SK-N-SH (cell line): ENCODE measurements at regions not wholly inside any gene's neighbourhood (a gene's known extent, or its start where the extent isn't known, plus 50 kb on each side); places are given as distances from the start of the nearest gene placed in this dataset.

Source experiments
- CTCF ChIA-PET: fragments of 300-600, 350-600 bp; formaldehyde crosslinking; extraction: SDS; loops from one replicate; lab custom pipeline; 2021; lab: Yijun Ruan, JAX
- POLR2A ChIA-PET: fragments of 350-600 bp; sonication (Branson Sonifier 250); formaldehyde crosslinking; extraction: SDS; loops from one replicate; lab custom pipeline; 2020; ENCODE audit warnings: antibody characterized with exemption, inconsistent platforms; lab: Yijun Ruan, JAX
- DNase-seq: peaks from one replicate; pipeline ENCODE4 v3.0.0; 2012
- H2AFZ ChIP-seq: fragments of 200-600 bp; sonication (generic); 2 replicates; pipeline ENCODE4 v1.8.1; 2016; ENCODE audit warnings: antibody characterized with exemption, mild to moderate bottlenecking, low read depth
- H3F3A ChIP-seq: fragments of 200-600 bp; sonication (generic); replicated peaks from 2 replicates; pipeline ENCODE3; 2016; ENCODE audit warnings: antibody characterized with exemption, mild to moderate bottlenecking; ENCODE audit not compliant: insufficient read depth
- H3K27ac ChIP-seq, 2 experiments: fragments of 200-500 bp in 1 of 2; fragments of 200-600 bp in 1 of 2; sonication (Bioruptor generic) in 1 of 2; sonication (generic), shearing (Covaris generic) in 1 of 2; 2 replicates each; pipeline versions ENCODE4 v1.5.1 to v1.6.1; 2014 to 2016; ENCODE audit warnings: low read depth in 2 of 2, inconsistent platforms in 1 of 2, low read length in 1 of 2, mild to moderate bottlenecking in 1 of 2, mixed read lengths in 1 of 2
- H3K27me3 ChIP-seq: fragments of 200-600 bp; sonication (generic), shearing (Covaris generic); 2 replicates; pipeline ENCODE4 v1.6.1; 2016; ENCODE audit warnings: mixed run types; ENCODE audit not compliant: insufficient read depth
- H3K36me3 ChIP-seq, 2 experiments: fragments of 200-500 bp in 1 of 2; fragments of 200-600 bp in 1 of 2; sonication (Bioruptor generic) in 1 of 2; sonication (generic) in 1 of 2; replicated peaks in 1 of 2; 2 replicates each; pipeline versions ENCODE3 to v1.5.1; 2014 to 2016; ENCODE audit warnings: low read length in 1 of 2, mild to moderate bottlenecking in 1 of 2; ENCODE audit not compliant: insufficient read depth in 2 of 2, control insufficient read depth in 1 of 2
- H3K4me1 ChIP-seq, 2 experiments: fragments of 200-500 bp in 1 of 2; fragments of 200-600 bp in 1 of 2; sonication (Bioruptor generic) in 1 of 2; sonication (generic), shearing (Covaris generic) in 1 of 2; 2 replicates each; pipeline versions ENCODE4 v1.5.1 to v1.6.1; 2014 to 2016; ENCODE audit warnings: low read depth in 1 of 2, low read length in 1 of 2, mixed run types in 1 of 2; ENCODE audit not compliant: insufficient read depth in 2 of 2, control insufficient read depth in 1 of 2
- H3K4me2 ChIP-seq: fragments of 200-600 bp; sonication (generic), shearing (Covaris generic); 2 replicates; pipeline ENCODE4 v1.6.1; 2017; ENCODE audit warnings: mixed run types
- H3K4me3 ChIP-seq, 2 experiments: fragments of 200-500 bp in 1 of 2; fragments of 200-600 bp in 1 of 2; sonication (Bioruptor generic) in 1 of 2; sonication (generic), shearing (Covaris generic) in 1 of 2; 2 replicates each; pipeline versions ENCODE4 v1.5.1 to v1.8.1; 2014 to 2016; ENCODE audit warnings: low read depth in 2 of 2, inconsistent platforms in 1 of 2, low read length in 1 of 2, mild to moderate bottlenecking in 1 of 2, mixed read lengths in 1 of 2, moderate library complexity in 1 of 2
- H3K79me2 ChIP-seq: fragments of 200-600 bp; sonication (generic); 2 replicates; pipeline ENCODE4 v1.8.1; 2017; ENCODE audit warnings: mild to moderate bottlenecking; ENCODE audit not compliant: insufficient read depth
- H3K9ac ChIP-seq: fragments of 200-600 bp; sonication (generic); 2 replicates; pipeline ENCODE4 v1.6.1; 2017; ENCODE audit warnings: mixed run types
- H3K9me2 ChIP-seq: fragments of 200-600 bp; sonication (generic); 2 replicates; pipeline ENCODE4 v1.6.1; 2017; ENCODE audit warnings: mixed run types
- H3K9me3 ChIP-seq: fragments of 200-600 bp; sonication (generic); 2 replicates; pipeline ENCODE4 v1.6.1; 2017; ENCODE audit warnings: mixed run types, mild to moderate bottlenecking, moderate library complexity
- H4K20me1 ChIP-seq: fragments of 200-600 bp; sonication (generic); 2 replicates; pipeline ENCODE4 v1.6.1; 2017; ENCODE audit warnings: mild to moderate bottlenecking, mixed run types; ENCODE audit not compliant: insufficient read depth
- CHD2 ChIP-seq: fragments of 150-350 bp; IDR thresholded peaks from 2 replicates; pipeline ENCODE4 v1.6.1; 2018; ENCODE audit warnings: low read length; ENCODE audit not compliant: partially characterized antibody
- ELF1 ChIP-seq: IDR thresholded peaks from 2 replicates; pipeline ENCODE4 v1.4.0; 2012
- EP300 ChIP-seq, 2 experiments: IDR thresholded peaks; 2 replicates each; pipeline versions ENCODE4 v1.4.0 to v1.6.1; 2012; ENCODE audit warnings: borderline replicate concordance in 1 of 2, low read depth in 1 of 2, low read length in 1 of 2
- FOXJ3 ChIP-seq: sonication (generic); formaldehyde crosslinking; IDR thresholded peaks from 2 replicates; pipeline ENCODE4 v1.5.1; 2020; ENCODE audit warnings: mild to moderate bottlenecking, missing genetic modification reagents
- MAX ChIP-seq: IDR thresholded peaks from 2 replicates; pipeline ENCODE4 v1.4.0; 2012; ENCODE audit warnings: low read depth
- MXI1 ChIP-seq: IDR thresholded peaks from 2 replicates; pipeline ENCODE4 v1.6.1; 2012; ENCODE audit warnings: mild to moderate bottlenecking, low read depth, low read length, improper control_type of control experiment
- NRF1 ChIP-seq: IDR thresholded peaks from 2 replicates; pipeline ENCODE4 v1.6.1; 2012; ENCODE audit warnings: low read depth, mild to moderate bottlenecking, low read length
- REST ChIP-seq: IDR thresholded peaks from 2 replicates; pipeline ENCODE4 v1.6.1; 2012; ENCODE audit warnings: mild to moderate bottlenecking, low read depth, low read length, moderate library complexity
- RFX5 ChIP-seq: IDR thresholded peaks from 2 replicates; pipeline ENCODE4 v1.6.1; 2012; ENCODE audit warnings: mild to moderate bottlenecking, improper control_type of control experiment, low read length
- RXRA ChIP-seq: IDR thresholded peaks from 2 replicates; pipeline ENCODE4 v1.4.0; 2012; ENCODE audit warnings: low read depth, mild to moderate bottlenecking, borderline replicate concordance
- SIN3A ChIP-seq: IDR thresholded peaks from 2 replicates; pipeline ENCODE4 v1.6.1; 2012; ENCODE audit warnings: low read depth, mild to moderate bottlenecking, low read length, moderate library complexity, borderline replicate concordance
- SMC3 ChIP-seq: IDR thresholded peaks from 2 replicates; pipeline ENCODE4 v1.6.1; 2012; ENCODE audit warnings: low read depth, low read length, improper control_type of control experiment
- TCF12 ChIP-seq: IDR thresholded peaks from 2 replicates; pipeline ENCODE4 v1.4.0; 2012
- TEAD4 ChIP-seq: IDR thresholded peaks from 2 replicates; pipeline ENCODE4 v1.4.0; 2012; ENCODE audit warnings: mild to moderate bottlenecking, borderline replicate concordance; ENCODE audit not compliant: insufficient read depth
- USF1 ChIP-seq: IDR thresholded peaks from 2 replicates; pipeline ENCODE4 v1.4.0; 2012; ENCODE audit warnings: low read depth, borderline replicate concordance
- USF2 ChIP-seq: fragments of 150-350 bp; IDR thresholded peaks from 2 replicates; pipeline ENCODE4 v1.6.1; 2017; ENCODE audit warnings: antibody characterized with exemption, low read length, low read depth, borderline replicate concordance
- YY1 ChIP-seq: IDR thresholded peaks from 2 replicates; pipeline ENCODE4 v1.4.0; 2012; ENCODE audit warnings: low read depth, mild to moderate bottlenecking
- WGBS: methylation state at CpG from one replicate; pipeline ENCODE4 v1.1.6; 2017; ENCODE audit warnings: low lambda C conversion rate; 5-methylcytosine and 5-hydroxymethylcytosine counted together

GRCh38 chr2:175490360-175490791, 308.9 kb upstream of the ATP5MC3 start:
- 6% methylated on average over 4 of the region's 4 CpGs for WGBS
- H3F3A ChIP-seq: no peaks in the 10 kb centered on the region
- peaks cover 0 to 7% of the 10 kb centered on the region in 2 experiments; a peak in 2 of 4 replicates for H3K4me1 ChIP-seq
- H3K79me2 ChIP-seq: no peaks in the 10 kb centered on the region
- no peak overlapping the region for H3K9ac ChIP-seq
- no peaks in the 10 kb centered on the region for H3K36me3 ChIP-seq
- no peaks in the 10 kb centered on the region for H3K9me3 ChIP-seq
- H3K4me2 ChIP-seq: no peak overlapping the region
- H4K20me1 ChIP-seq: no peaks in the 10 kb centered on the region
- no peaks in the 10 kb centered on the region for H3K9me2 ChIP-seq
- CTCF ChIA-PET: interaction anchor here (1.4 kb wide), 1 partner anchor 13 kb away, joined by 3 read pairs; no protein-coding TSS in a partner anchor
- H3K4me3 ChIP-seq: no peak overlapping the region
- H2AFZ ChIP-seq: no peak overlapping the region
- no peak for TF ChIP-seq YY1
- peak; percentile 42; the same call in 1 of the 2 replicates for TF ChIP-seq MXI1
- peak in 1 of 2 experiments; percentile 57; a peak in 1 of 4 replicates for TF ChIP-seq EP300 (IDR thresholded peaks at IDR 0.05; ENCODE audit: borderline replicate concordance in 1 of 2, low read depth in 1 of 2, low read length in 1 of 2)
- TF ChIP-seq, all 33 proteins: peak for 2
- H3K27ac ChIP-seq: peak overlapping the region in 1 of 2 experiments; percentile 83; a peak in 2 of 4 replicates
- DNase-seq: peak; percentile 63
- POLR2A ChIA-PET: no interaction called here
- no peaks in the 10 kb centered on the region for H3K27me3 ChIP-seq

GRCh38 chr2:175478096-175478768, 296.7 kb upstream of the ATP5MC3 start:
- H3K27me3 ChIP-seq: no peaks in the 10 kb centered on the region
- H3F3A ChIP-seq: no peaks in the 10 kb centered on the region
- no peaks in the 10 kb centered on the region for H3K36me3 ChIP-seq
- no peaks in the 10 kb centered on the region; the same call in 1 of the 2 replicates for H3K9me3 ChIP-seq
- no peaks in the 10 kb centered on the region for H3K79me2 ChIP-seq
- H3K4me1 ChIP-seq: peaks cover 0 to 8% of the 10 kb centered on the region in 2 experiments; a peak in 1 of 4 replicates
- DNase-seq: no peak
- no peak overlapping the region for H3K9ac ChIP-seq
- POLR2A ChIA-PET: no interaction called here
- CTCF ChIA-PET: no interaction called here
- H3K4me3 ChIP-seq: no peak overlapping the region
- no peak overlapping the region for H2AFZ ChIP-seq
- H3K4me2 ChIP-seq: no peak overlapping the region
- no peak overlapping the region for H3K27ac ChIP-seq
- no peaks in the 10 kb centered on the region for H3K9me2 ChIP-seq
- H4K20me1 ChIP-seq: no peaks in the 10 kb centered on the region
- 47% methylated on average over 7 of the region's 8 CpGs for WGBS
- TF ChIP-seq REST (no peak), YY1 (no peak), MAX (no peak), EP300 (IDR thresholded peaks at IDR 0.05; ENCODE audit: borderline replicate concordance in 1 of 2, low read depth in 1 of 2, low read length in 1 of 2) (no peak), TEAD4 (no peak), CHD2 (no peak), SMC3 (no peak), ELF1 (no peak), RFX5 (no peak), NRF1 (no peak), TCF12 (no peak), USF1 (no peak), RXRA (no peak), SIN3A (no peak), USF2 (no peak), FOXJ3 (CRISPR knock-in tag) (no peak)
- TF ChIP-seq, all 33 proteins: peak for 0
